Neuronal stem cell (in vitro differentiated cells): ENCODE measurements at regions not wholly inside any gene's neighbourhood (a gene's known extent, or its start where the extent isn't known, plus 50 kb on each side); places are given as distances from the start of the nearest gene placed in this dataset.

Source experiments
- DNase-seq: peaks from one replicate; pipeline ENCODE4 v3.0.0-alpha.2; 2013; ENCODE audit warnings: low spot score
- H2AFZ ChIP-seq: one replicate; pipeline ENCODE4 v1.6.1; 2013; ENCODE audit warnings: mild to moderate bottlenecking, low read length, inconsistent platforms
- H2AK5ac ChIP-seq: 2 replicates; pipeline ENCODE4 v1.6.1; 2013; ENCODE audit warnings: low read depth, mild to moderate bottlenecking, inconsistent platforms, low read length, moderate library complexity, mixed read lengths
- H2BK120ac ChIP-seq: 2 replicates; pipeline ENCODE4 v1.6.1; 2013; ENCODE audit warnings: low read depth, mild to moderate bottlenecking, inconsistent platforms, low read length, moderate library complexity, mixed read lengths
- H2BK12ac ChIP-seq: one replicate; pipeline ENCODE4 v1.6.1; 2013; ENCODE audit warnings: low read length, inconsistent platforms
- H2BK15ac ChIP-seq: 2 replicates; pipeline ENCODE4 v1.6.1; 2013; ENCODE audit warnings: mild to moderate bottlenecking, low read length, inconsistent platforms, mixed read lengths
- H2BK5ac ChIP-seq: one replicate; pipeline ENCODE4 v1.6.1; 2013; ENCODE audit warnings: inconsistent platforms, mild to moderate bottlenecking, low read length, moderate library complexity
- H3K14ac ChIP-seq: one replicate; pipeline ENCODE4 v1.6.1; 2013; ENCODE audit warnings: low read length, inconsistent platforms
- H3K18ac ChIP-seq: 2 replicates; pipeline ENCODE4 v1.6.1; 2013; ENCODE audit warnings: low read length, inconsistent platforms
- H3K23ac ChIP-seq: 2 replicates; pipeline ENCODE4 v1.6.1; 2013; ENCODE audit warnings: low read depth, mild to moderate bottlenecking, mixed read lengths, low read length, inconsistent platforms; ENCODE audit not compliant: poor library complexity
- H3K27ac ChIP-seq: replicated peaks from 3 replicates; pipeline ENCODE4 v1.5.1; 2013; ENCODE audit warnings: low read length, inconsistent platforms
- H3K27me3 ChIP-seq, 3 experiments: 2 replicates each; pipeline ENCODE4 v1.6.1; 2013; ENCODE audit warnings: low read length in 3 of 3, mild to moderate bottlenecking in 2 of 3, inconsistent platforms in 1 of 3, low read depth in 1 of 3, mixed read lengths in 1 of 3, moderate library complexity in 1 of 3; ENCODE audit not compliant: control insufficient read depth in 3 of 3, insufficient read depth in 3 of 3
- H3K36me3 ChIP-seq, 2 donors: replicated peaks in 1 of 2; 2 replicates each; pipeline ENCODE4 v1.6.1; 2013; ENCODE audit warnings: low read length in 2 of 2; ENCODE audit not compliant: control insufficient read depth in 2 of 2, insufficient read depth in 2 of 2
- H3K4ac ChIP-seq: 2 replicates; pipeline ENCODE4 v1.6.1; 2013; ENCODE audit warnings: inconsistent platforms, mild to moderate bottlenecking, low read length, moderate library complexity
- H3K4me1 ChIP-seq, 2 donors: 1 replicate in 1 of 2; 2 replicates in 1 of 2; pipeline ENCODE4 v1.6.1; 2013; ENCODE audit warnings: low read length in 2 of 2, low read depth in 1 of 2; ENCODE audit not compliant: control insufficient read depth in 2 of 2, insufficient read depth in 1 of 2
- H3K4me2 ChIP-seq: one replicate; pipeline ENCODE4 v1.6.1; 2013; ENCODE audit warnings: mild to moderate bottlenecking, low read length, inconsistent platforms; ENCODE audit not compliant: insufficient read depth, poor library complexity, severe bottlenecking
- H3K4me3 ChIP-seq, 2 donors: 2 replicates each; pipeline ENCODE4 v1.5.1; 2013; ENCODE audit warnings: low read length in 2 of 2, mild to moderate bottlenecking in 2 of 2, inconsistent platforms in 1 of 2, moderate library complexity in 1 of 2
- H3K79me1 ChIP-seq: one replicate; pipeline ENCODE4 v1.6.1; 2013; ENCODE audit warnings: low read depth, mild to moderate bottlenecking, inconsistent platforms, low read length, moderate library complexity
- H3K9ac ChIP-seq: one replicate; pipeline ENCODE4 v1.6.1; 2013; ENCODE audit warnings: mild to moderate bottlenecking, low read depth, low read length, inconsistent platforms; ENCODE audit not compliant: poor library complexity
- H3K9me3 ChIP-seq, 2 donors: replicated peaks in 1 of 2; 2 replicates each; pipeline versions ENCODE3 to v1.6.1; 2013; ENCODE audit warnings: low read length in 2 of 2, mild to moderate bottlenecking in 2 of 2, inconsistent platforms in 1 of 2, low read depth in 1 of 2, mixed read lengths in 1 of 2, moderate library complexity in 1 of 2; ENCODE audit not compliant: control insufficient read depth in 2 of 2, insufficient read depth in 1 of 2
- H4K8ac ChIP-seq: one replicate; pipeline ENCODE4 v1.6.1; 2013; ENCODE audit warnings: low read depth, mild to moderate bottlenecking, inconsistent platforms, low read length, moderate library complexity
- H4K91ac ChIP-seq: one replicate; pipeline ENCODE4 v1.6.1; 2013; ENCODE audit warnings: low read length, low read depth, mild to moderate bottlenecking, inconsistent platforms; ENCODE audit not compliant: poor library complexity
- WGBS, 2 donors: extraction: QIAGEN DNeasy Blood & Tissue Kit; methylation state at CpG; one replicate each; pipeline ENCODE4 v1.1.7; 2013; ENCODE audit warnings: missing lambda C conversion rate in 2 of 2, mixed read lengths in 1 of 2; ENCODE audit not compliant: insufficient read length in 2 of 2, insufficient replicate concordance in 1 of 2; ENCODE audit errors: extremely low coverage in 2 of 2; 5-methylcytosine and 5-hydroxymethylcytosine counted together

GRCh38 chr9:93829271-93830011 lies 125.7 kb downstream of the BARX1 start:
- Histone ChIP-seq H3K36me3 (no peaks in the 10 kb centered on the region), H3K27ac (no peak overlapping the region), H2BK120ac (no peak overlapping the region), H3K14ac (peak overlapping the region; percentile 73), H3K23ac (no peak overlapping the region), H2BK15ac (peak overlapping the region; percentile 10), H4K8ac (no peak overlapping the region), H2AFZ (no peak overlapping the region), H3K4me2 (no peak overlapping the region), H3K18ac (peak overlapping the region; percentile 78), H3K27me3 (peaks cover 0 to 16% (median 0%) of the 10 kb centered on the region in 3 experiments), H2BK12ac (no peak overlapping the region), H3K9ac (no peak overlapping the region), H3K4ac (no peak overlapping the region), H3K79me1 (no peaks in the 10 kb centered on the region), H2BK5ac (no peak overlapping the region), H3K4me3 (no peak overlapping the region), H4K91ac (no peak overlapping the region), H3K9me3 (no peaks in the 10 kb centered on the region), H3K4me1 (peaks cover 0 to 9% of the 10 kb centered on the region in 2 donors), H2AK5ac (no peak overlapping the region)
- DNase-seq: no peak
- no CpG with 5 or more reads among the region's 15 CpGs for WGBS, 2 donors

- no peak for DNase-seq
- Histone ChIP-seq H3K4me3 (no peak overlapping the region), H3K9me3 (peaks cover 0 to 2% of the 10 kb centered on the region in 2 donors), H2BK12ac (no peak overlapping the region), H3K14ac (no peak overlapping the region), H2BK120ac (peak overlapping the region; percentile 58), H2BK5ac (no peak overlapping the region), H3K27ac (no peak overlapping the region), H4K8ac (no peak overlapping the region), H3K36me3 (no peaks in the 10 kb centered on the region), H2BK15ac (peak overlapping the region; percentile 65), H4K91ac (no peak overlapping the region), H3K23ac (peak overlapping the region; percentile 52), H3K4me2 (no peak overlapping the region), H3K18ac (peak overlapping the region; percentile 44), H3K4ac (no peak overlapping the region), H3K79me1 (no peaks in the 10 kb centered on the region), H2AFZ (no peak overlapping the region), H3K27me3 (peaks cover 0 to 16% (median 0%) of the 10 kb centered on the region in 3 experiments), H3K4me1 (peaks cover 0 to 9% of the 10 kb centered on the region in 2 donors), H3K9ac (peak overlapping the region; percentile 39), H2AK5ac (peak overlapping the region; percentile 22)
- no CpG with 5 or more reads among the region's 13 CpGs for WGBS, 2 donors
Measured at GRCh38 chr9:93828331-93829097, 126.6 kb downstream of the BARX1 start.

GRCh38 chr9:93827545-93828330 lies 127.4 kb downstream of the BARX1 start:
- Histone ChIP-seq H3K36me3 (no peaks in the 10 kb centered on the region), H3K27me3 (peaks cover 0 to 16% (median 0%) of the 10 kb centered on the region in 3 experiments), H3K4me2 (peak overlapping the region; percentile 30), H2AFZ (peak overlapping the region; percentile 100), H2BK12ac (no peak overlapping the region), H2BK120ac (peak overlapping the region; percentile 58), H3K4me1 (peaks cover 0 to 9% of the 10 kb centered on the region in 2 donors), H3K9ac (peak overlapping the region; percentile 39), H3K18ac (peak overlapping the region; percentile 86), H3K27ac (no peak overlapping the region), H2AK5ac (peak overlapping the region; percentile 22), H3K4ac (no peak overlapping the region), H2BK15ac (peak overlapping the region; percentile 65), H3K14ac (no peak overlapping the region), H4K8ac (no peak overlapping the region), H3K23ac (peak overlapping the region; percentile 52), H3K9me3 (peaks cover 0 to 8% of the 10 kb centered on the region in 2 donors), H2BK5ac (no peak overlapping the region), H4K91ac (no peak overlapping the region), H3K79me1 (no peaks in the 10 kb centered on the region), H3K4me3 (peak overlapping the region; percentile 38 to 42)
- peak; percentile 60 for DNase-seq
- WGBS, 2 donors: no CpG with 5 or more reads among the region's 43 CpGs
